ENCODE measurements at regions not wholly inside any gene's neighbourhood (a gene's known extent, or its start where the extent isn't known, plus 50 kb on each side); places are given as distances from the start of the nearest gene placed in this dataset.

GRCh38 chr1:234554218-234554697, 55.7 kb downstream of the IRF2BP2 start:
- no peak overlapping the region for H3K4me3 ChIP-seq (ENCODE audit: low read length)
- no peak for DNase-seq (ENCODE audit: low read depth, low spot score)

- DNase-seq (ENCODE audit: low read depth, low spot score) = no peak
- H3K4me3 ChIP-seq (ENCODE audit: low read length) = no peak overlapping the region
Measured at GRCh38 chr1:234553240-234554188, 56.5 kb downstream of the IRF2BP2 start.

GRCh38 chr1:234551032-234551378, 59.0 kb downstream of the IRF2BP2 start:
- H3K4me3 ChIP-seq (ENCODE audit: low read length) = no peak overlapping the region
- DNase-seq (ENCODE audit: low read depth, low spot score) = no peak

- no peak overlapping the region for H3K4me3 ChIP-seq (ENCODE audit: low read length)
- no peak for DNase-seq (ENCODE audit: low read depth, low spot score)
Measured at GRCh38 chr1:234550341-234551031, 59.5 kb downstream of the IRF2BP2 start.

- DNase-seq (ENCODE audit: low read depth, low spot score) = no peak
- no peak overlapping the region for H3K4me3 ChIP-seq (ENCODE audit: low read length)
Measured at GRCh38 chr1:234549447-234550021, 60.4 kb downstream of the IRF2BP2 start.

GRCh38 chr1:234546890-234547788, 62.8 kb downstream of the IRF2BP2 start:
- no peak overlapping the region for H3K4me3 ChIP-seq (ENCODE audit: low read length)
- no peak for DNase-seq (ENCODE audit: low read depth, low spot score)

- H3K4me3 ChIP-seq (ENCODE audit: low read length) = no peak overlapping the region
- DNase-seq (ENCODE audit: low read depth, low spot score) = no peak
Measured at GRCh38 chr1:234546387-234546704, 63.6 kb downstream of the IRF2BP2 start.

GRCh38 chr1:234545517-234546386, 64.2 kb downstream of the IRF2BP2 start:
- H3K4me3 ChIP-seq (ENCODE audit: low read length) = no peak overlapping the region
- no peak for DNase-seq (ENCODE audit: low read depth, low spot score)

GRCh38 chr1:234544087-234544579, 65.2 kb upstream of the TARBP1 start:
- DNase-seq (ENCODE audit: low read depth, low spot score) = peak; percentile 67

GRCh38 chr1:234543442-234544086, 64.6 kb upstream of the TARBP1 start:
- H3K4me3 ChIP-seq (ENCODE audit: low read length) = no peak overlapping the region
- no peak for DNase-seq (ENCODE audit: low read depth, low spot score)

More at GRCh38 chr1:234544087-234544579, 65.2 kb upstream of the TARBP1 start:
- no peak overlapping the region for H3K4me3 ChIP-seq (ENCODE audit: low read length)

GRCh38 chr1:234542211-234542850, 63.4 kb upstream of the TARBP1 start:
- H3K4me3 ChIP-seq (ENCODE audit: low read length) = no peak overlapping the region
- DNase-seq (ENCODE audit: low read depth, low spot score) = no peak

GRCh38 chr1:234541286-234541975, 62.5 kb upstream of the TARBP1 start:
- no peak overlapping the region for H3K4me3 ChIP-seq (ENCODE audit: low read length)
- no peak for DNase-seq (ENCODE audit: low read depth, low spot score)

- no peak overlapping the region for H3K4me3 ChIP-seq (ENCODE audit: low read length)
- DNase-seq (ENCODE audit: low read depth, low spot score) = no peak
Measured at GRCh38 chr1:234540404-234540762, 61.4 kb upstream of the TARBP1 start.

- DNase-seq (ENCODE audit: low read depth, low spot score) = no peak
- no peak overlapping the region for H3K4me3 ChIP-seq (ENCODE audit: low read length)
Measured at GRCh38 chr1:234539666-234540403, 60.9 kb upstream of the TARBP1 start.

- no peak overlapping the region for H3K4me3 ChIP-seq (ENCODE audit: low read length)
- DNase-seq (ENCODE audit: low read depth, low spot score) = no peak
Measured at GRCh38 chr1:234538930-234539649, 60.1 kb upstream of the TARBP1 start.

Measured in Jurkat, Clone E6-1 (cell line).